NCI-H2171 treated with DMSO at 0.1 percent for 48 hours (cell line): ENCODE measurements at regions not wholly inside any gene's neighbourhood (a gene's known extent, or its start where the extent isn't known, plus 50 kb on each side); places are given as distances from the start of the nearest gene placed in this dataset.
"Not testable (repeated sequence)": the region's sequence is repeated elsewhere in the genome, so short reads cannot be mapped to it uniquely, and the experiment has no call there.

Experiments
- DNase-seq: peaks from one replicate; lab custom pipeline; 2025; lab: John Stamatoyannopoulos, UW

DNA sequence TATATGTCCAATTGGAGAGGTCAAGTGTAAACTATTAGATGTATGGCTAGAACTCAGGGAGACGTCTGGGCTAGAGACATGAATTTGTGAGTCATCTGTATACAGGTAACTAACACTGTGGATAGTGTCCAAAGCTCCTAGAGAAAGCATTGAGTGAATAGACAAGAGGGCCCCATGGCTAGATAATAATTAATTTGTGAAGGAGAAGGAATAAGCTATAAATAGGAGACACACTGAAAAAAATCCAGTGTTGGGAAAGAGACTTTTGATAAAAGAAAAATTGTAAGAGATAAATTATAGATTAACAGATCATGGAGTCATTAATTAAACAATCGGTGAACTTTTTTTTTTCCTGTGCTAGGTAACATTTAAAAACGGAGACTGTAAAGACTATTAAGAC lies 326.6 kb upstream of the PRICKLE1 start:
- no peak for DNase-seq

DNA sequence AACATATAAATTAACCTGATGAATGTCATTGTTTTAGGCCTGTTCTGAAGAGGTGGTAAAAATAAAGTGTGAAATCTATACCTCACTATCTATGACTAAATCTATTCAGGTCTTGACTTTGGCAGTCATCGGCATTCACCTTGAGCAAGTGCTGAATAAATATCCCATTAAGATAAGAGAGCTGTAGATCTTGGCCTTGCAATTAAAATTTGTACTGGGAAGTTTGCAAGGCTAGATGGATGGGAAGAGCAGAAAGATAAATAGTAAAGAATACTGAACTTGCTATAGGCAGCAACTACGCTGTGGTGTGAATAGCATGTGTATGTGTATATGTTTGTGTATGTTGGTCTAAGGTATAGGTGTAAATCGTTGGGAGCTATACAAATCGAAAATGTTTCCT lies 325.9 kb upstream of the PRICKLE1 start:
- DNase-seq, result no peak

DNA sequence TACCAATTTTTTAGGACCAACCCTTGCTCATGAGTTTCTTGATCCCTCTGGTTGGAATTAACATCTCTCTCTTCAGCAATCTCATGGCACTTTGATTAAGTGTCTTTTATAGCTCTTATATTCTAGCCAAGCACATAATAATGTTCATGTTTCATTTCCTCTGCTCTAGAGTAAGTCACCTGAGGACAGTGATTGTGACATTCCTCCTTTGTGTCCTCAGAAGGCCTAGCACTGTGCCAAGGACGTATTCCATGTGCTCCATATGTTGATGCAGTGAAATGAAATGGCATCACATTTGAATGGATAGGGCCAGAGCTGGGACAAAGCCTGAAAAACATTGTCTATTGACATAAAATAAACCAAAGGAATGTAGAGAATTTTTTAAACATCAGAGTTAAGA lies 322.8 kb upstream of the PRICKLE1 start:
- DNase-seq, result no peak

DNA sequence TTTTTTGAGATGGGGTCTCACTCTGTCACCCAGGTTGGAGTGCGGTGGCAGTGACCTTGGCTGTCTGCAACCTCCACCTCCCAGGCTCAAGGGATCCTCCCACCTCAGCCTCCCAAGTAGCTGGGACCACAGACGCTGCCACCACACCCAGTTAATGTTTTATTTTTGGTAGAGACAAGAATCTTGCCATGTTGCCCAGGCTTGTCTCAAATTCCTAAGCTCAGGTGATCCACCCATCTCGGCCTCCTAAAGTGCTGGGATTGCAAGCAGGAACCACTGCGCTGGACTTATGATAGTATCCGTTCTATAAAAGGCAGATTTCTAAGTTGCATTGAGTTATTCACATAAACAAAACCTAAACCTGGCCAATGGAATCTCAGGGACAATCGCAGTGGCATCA lies 321.1 kb upstream of the PRICKLE1 start:
- DNase-seq, result no peak

DNA sequence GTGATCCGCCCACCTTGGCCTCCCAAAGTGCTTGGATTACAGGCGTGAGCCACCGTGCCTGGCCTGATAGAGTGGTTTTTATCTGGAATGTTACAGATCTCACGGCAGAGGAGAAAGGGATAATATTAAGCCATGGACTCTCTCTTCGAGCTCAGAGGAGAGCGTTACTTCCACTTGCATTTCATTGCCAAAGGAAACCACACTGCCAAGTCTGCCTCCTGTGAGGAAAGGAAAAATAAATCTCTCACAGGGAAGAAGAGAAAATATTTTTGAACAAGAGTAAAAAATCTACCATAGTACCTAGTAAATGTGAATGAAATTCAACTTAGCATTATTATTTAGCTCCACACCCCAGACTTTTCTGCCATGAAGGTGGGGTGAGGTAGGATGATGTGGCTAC lies 319.2 kb upstream of the PRICKLE1 start:
- no peak for DNase-seq

DNA sequence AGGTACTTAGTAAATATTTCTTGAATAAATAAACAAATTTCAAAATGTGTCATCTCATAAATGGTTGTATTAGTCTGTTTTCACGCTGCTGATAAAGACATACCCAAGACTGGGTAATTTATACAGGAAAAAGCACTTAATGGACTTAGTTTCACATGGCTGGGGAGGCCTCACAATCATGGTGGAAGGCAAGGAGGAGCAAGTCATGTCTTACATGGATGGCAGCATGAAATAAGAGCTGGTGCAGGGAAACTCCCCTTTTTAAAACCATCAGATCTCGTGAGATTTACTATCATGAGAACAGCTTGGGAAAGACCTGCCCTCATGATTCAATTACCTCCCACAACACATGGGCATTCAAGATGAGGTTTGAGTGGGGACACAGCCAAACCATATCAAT lies 317.3 kb upstream of the PRICKLE1 start:
- DNase-seq, result not testable (repeated sequence)

GRCh38 chr12:42905419-42905705 lies 315.8 kb upstream of the PRICKLE1 start:
- DNase-seq, result no peak

- DNase-seq, result no peak
Observed at GRCh38 chr12:42904683-42905418, 315.3 kb upstream of the PRICKLE1 start.

GRCh38 chr12:42903736-42904135 lies 314.2 kb upstream of the PRICKLE1 start:
- no peak for DNase-seq

- DNase-seq, result no peak
Observed at GRCh38 chr12:42902001-42902400, 312.5 kb upstream of the PRICKLE1 start.

- no peak for DNase-seq
Observed at GRCh38 chr12:42893803-42894202, 304.3 kb upstream of the PRICKLE1 start.

DNA sequence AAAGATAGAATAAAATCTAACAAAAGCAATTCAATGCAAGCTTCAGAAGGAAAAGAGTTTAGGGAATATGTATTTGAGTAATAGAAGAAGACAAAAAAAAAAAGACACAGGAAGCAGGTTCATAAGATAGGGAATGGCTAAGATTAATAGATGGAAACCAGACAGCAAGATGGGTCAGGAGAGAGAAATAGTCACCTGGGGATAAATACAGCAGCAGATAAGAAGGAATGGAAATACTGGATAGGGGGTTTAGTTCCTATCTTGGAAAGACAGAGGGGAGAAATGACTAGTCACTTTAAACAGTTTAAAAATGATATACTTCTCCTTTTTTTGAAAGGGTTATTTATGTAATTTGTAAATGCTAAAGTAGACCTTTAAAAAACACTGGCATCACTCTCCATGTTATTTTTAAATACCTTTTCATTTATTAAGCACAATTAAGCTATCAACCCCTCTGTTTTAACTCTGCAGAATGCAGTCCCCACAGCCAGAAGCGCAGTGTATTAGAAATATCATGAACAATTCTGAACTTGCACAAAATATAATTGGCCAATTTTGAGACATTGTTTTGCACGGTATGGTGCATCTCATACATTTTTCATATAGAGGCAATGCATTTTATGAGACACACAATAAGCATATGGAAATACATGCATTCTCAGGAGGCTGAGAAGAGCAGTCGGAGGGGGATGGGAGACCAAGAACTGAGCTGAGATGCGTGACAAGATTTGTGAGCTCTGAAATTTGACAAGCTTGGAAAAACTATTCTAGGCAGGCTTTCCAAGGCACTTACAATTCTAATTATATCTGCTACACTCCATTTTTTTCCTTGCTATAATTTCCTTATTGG lies 303.4 kb upstream of the PRICKLE1 start:
- DNase-seq, result no peak

DNA sequence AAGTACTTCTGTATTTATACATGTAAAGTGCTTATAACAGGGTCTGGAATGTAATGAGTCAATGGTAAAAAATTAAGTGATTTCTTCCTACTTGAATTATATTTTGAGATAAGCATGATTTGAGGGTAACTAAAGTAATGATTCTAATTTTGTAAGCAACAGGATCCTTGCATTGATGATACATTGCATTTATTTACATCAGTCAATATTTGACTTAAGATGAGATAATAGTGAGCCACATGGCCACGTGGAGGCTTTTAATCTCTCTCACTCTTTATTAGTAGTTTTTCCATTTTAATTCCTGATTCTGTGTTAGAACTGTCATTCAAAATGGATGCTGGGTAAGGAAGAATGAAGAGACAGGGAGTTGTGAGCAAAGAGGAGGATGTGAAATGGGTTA lies 298.1 kb upstream of the PRICKLE1 start:
- DNase-seq, result no peak

GRCh38 chr12:42886160-42886559 lies 296.6 kb upstream of the PRICKLE1 start:
- DNase-seq, result peak; percentile 52

DNA sequence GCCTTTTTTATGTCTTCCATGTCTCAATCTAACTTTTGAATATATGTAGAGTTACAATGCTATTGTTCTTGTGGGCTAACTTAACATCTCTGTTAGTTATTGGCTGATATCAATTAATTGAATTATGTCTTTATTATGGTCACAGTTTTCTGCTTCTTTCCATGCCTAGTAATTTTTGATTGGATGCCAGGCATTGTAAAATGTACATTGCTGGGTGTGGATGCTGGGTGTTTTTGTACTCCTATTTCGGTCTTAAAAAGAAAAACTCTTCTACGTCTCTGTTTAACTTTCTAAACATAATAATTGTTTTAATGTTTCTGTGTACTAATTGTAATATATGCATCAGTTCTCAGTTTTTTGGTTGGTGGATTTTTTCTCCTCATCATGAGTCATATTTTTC lies 296.1 kb upstream of the PRICKLE1 start:
- no peak for DNase-seq

GRCh38 chr12:42884116-42884515 lies 294.6 kb upstream of the PRICKLE1 start:
- no peak for DNase-seq

GRCh38 chr12:42873401-42873800 lies 283.9 kb upstream of the PRICKLE1 start:
- no peak for DNase-seq

GRCh38 chr12:42871816-42872215 lies 282.3 kb upstream of the PRICKLE1 start:
- no peak for DNase-seq

GRCh38 chr12:42868291-42868690 lies 278.7 kb upstream of the PRICKLE1 start:
- peak; percentile 43 for DNase-seq

DNA sequence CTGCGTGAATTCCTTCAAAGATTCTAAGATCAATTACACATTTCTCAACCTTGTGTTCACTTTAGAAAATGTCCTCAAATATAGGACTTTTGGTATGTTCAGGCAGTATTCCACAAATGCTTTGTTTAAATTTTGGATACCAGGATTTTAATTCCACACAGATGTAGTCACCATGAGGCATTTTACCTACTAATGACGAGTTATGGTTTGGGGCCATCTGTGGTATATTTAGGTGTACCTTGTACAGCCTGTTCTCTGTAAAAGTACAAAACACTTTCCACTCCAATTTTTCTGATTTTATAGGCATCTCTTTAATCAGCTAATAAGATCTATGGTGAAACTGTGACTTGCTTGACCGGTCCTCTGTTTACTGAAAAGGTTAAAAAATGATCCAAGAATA lies 275.7 kb upstream of the PRICKLE1 start:
- no peak for DNase-seq

- no peak for DNase-seq
Observed at GRCh38 chr12:42862055-42862454, 272.5 kb upstream of the PRICKLE1 start.

GRCh38 chr12:42860331-42860730 lies 270.8 kb upstream of the PRICKLE1 start:
- DNase-seq, result not testable (repeated sequence)

DNA sequence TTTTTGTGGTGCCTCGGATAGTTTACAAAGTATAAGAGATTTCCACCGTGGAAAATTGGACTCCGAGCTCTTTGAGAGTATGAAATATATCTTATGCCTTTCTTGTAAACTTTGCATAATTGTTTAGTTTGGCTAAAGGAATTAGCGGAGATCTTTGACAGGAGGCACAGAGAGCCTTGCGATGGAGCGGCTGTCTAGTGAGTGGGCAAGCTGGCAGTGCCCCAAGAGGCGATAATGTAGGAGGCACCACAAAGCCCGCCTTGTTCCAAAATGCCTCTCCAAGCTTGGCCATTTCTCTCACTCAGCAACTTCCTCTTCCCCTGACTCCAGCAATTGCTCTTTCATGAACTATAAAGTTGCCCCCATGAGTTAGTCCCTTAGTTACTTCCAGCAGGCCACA lies 270.1 kb upstream of the PRICKLE1 start:
- no peak for DNase-seq

DNA sequence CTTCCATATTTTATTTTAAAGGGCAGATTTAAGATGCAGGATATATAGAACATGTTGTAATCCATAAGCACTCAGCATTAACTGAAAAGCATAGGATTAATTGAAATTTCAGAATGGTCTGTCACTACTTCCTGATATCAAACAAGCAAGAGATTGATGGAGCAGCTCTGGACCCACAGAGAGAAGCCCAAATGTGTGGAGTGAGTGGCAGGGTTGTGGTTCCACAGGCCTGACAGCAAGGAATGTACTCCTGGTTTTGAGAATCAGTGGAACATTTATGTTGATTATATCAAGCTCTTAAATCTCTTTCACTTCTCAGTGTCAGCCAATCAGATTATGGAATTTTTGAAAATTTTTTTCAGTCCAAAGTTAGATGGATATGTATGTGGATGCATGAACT lies 267.6 kb upstream of the PRICKLE1 start:
- DNase-seq, result no peak
